Caco-2 (cell line): ENCODE measurements at regions not wholly inside any gene's neighbourhood (a gene's known extent, or its start where the extent isn't known, plus 50 kb on each side); places are given as distances from the start of the nearest gene placed in this dataset.

Source experiments
- BruUV-seq: library from RNA; stranded (reverse); fragments of 400-500 nt; replicated peaks from 2 replicates; lab custom pipeline; 2021; lab: Mats Ljungman, UMichigan
- CTCF ChIA-PET: fragments of 300-600 bp; sonication (Branson Sonifier 250); formaldehyde crosslinking; loops from one replicate; lab custom pipeline; 2022; ENCODE audit warnings: antibody characterized with exemption; lab: Charles Lee
- POLR2A ChIA-PET: fragments of 300-600 bp; sonication (Branson Sonifier 250); formaldehyde crosslinking; loops from one replicate; lab custom pipeline; 2022; ENCODE audit warnings: antibody characterized with exemption; lab: Charles Lee
- DNase-seq, 2 experiments: peaks; one replicate each; pipeline versions ENCODE4 v3.0.0 to v3.0.0-alpha.2; 2020 to 2022
- H3K27me3 ChIP-seq: replicated peaks from 2 replicates; pipeline ENCODE4 v1.6.0; 2011; ENCODE audit warnings: low read length; ENCODE audit not compliant: control insufficient read depth, insufficient read depth
- H3K36me3 ChIP-seq: 2 replicates; pipeline ENCODE4 v1.5.1; 2011; ENCODE audit warnings: low read length; ENCODE audit not compliant: control insufficient read depth, insufficient read depth
- H3K4me1 ChIP-seq: fragments of 250-450 bp; sonication (Bioruptor Pico); 2 replicates; pipeline ENCODE4 v1.5.1; 2020; ENCODE audit warnings: mild to moderate bottlenecking
- H3K4me3 ChIP-seq: 2 replicates; pipeline ENCODE4 v1.5.1; 2011; ENCODE audit warnings: low read depth, mild to moderate bottlenecking, control low read depth, low read length
- H3K9me3 ChIP-seq: fragments of 250-450 bp; sonication (Bioruptor Pico); 2 replicates; pipeline ENCODE4 v1.5.1; 2020; ENCODE audit warnings: mild to moderate bottlenecking, moderate library complexity
- H3K27ac Mint-ChIP-seq: one replicate; pipeline ENCODE4 v1.8.0; 2022; ENCODE audit warnings: mixed read lengths; ENCODE audit not compliant: unreplicated experiment
- H3K27me3 Mint-ChIP-seq: one replicate; pipeline ENCODE4 v1.8.0; 2022; ENCODE audit warnings: mixed read lengths; ENCODE audit not compliant: insufficient read depth, unreplicated experiment
- H3K36me3 Mint-ChIP-seq: one replicate; pipeline ENCODE4 v1.8.0; 2022; ENCODE audit warnings: mild to moderate bottlenecking, mixed read lengths; ENCODE audit not compliant: insufficient read depth, unreplicated experiment
- H3K4me1 Mint-ChIP-seq: one replicate; pipeline ENCODE4 v1.8.0; 2022; ENCODE audit warnings: low read depth, mixed read lengths; ENCODE audit not compliant: unreplicated experiment
- H3K4me3 Mint-ChIP-seq: one replicate; pipeline ENCODE4 v1.8.0; 2022; ENCODE audit warnings: mild to moderate bottlenecking, moderate library complexity, mixed read lengths; ENCODE audit not compliant: unreplicated experiment
- H3K9me3 Mint-ChIP-seq: one replicate; pipeline ENCODE4 v1.8.0; 2022; ENCODE audit warnings: mixed read lengths; ENCODE audit not compliant: unreplicated experiment
- intact Hi-C: fragments of 100-400 bp; cut with micrococcal nuclease; formaldehyde crosslinking; loops from one replicate; pipeline ENCODE4 v1.10.0; 2022; ENCODE audit not compliant: unreplicated experiment
- TF ChIP-seq, protein P1 (sequence below), 2 experiments: fragments of 200-600 bp in 1 of 2; IDR thresholded peaks; 1 replicate in 1 of 2; 2 replicates in 1 of 2; pipeline versions ENCODE4 v1.5.1 to v1.8.0; 2011 to 2022; ENCODE audit warnings: antibody characterized with exemption in 1 of 2, control low read depth in 1 of 2, inconsistent platforms in 1 of 2, low read depth in 1 of 2, low read length in 1 of 2, mild to moderate bottlenecking in 1 of 2, moderate library complexity in 1 of 2; ENCODE audit not compliant: insufficient read depth in 1 of 2, severe bottlenecking in 1 of 2, unreplicated experiment in 1 of 2

DNA sequence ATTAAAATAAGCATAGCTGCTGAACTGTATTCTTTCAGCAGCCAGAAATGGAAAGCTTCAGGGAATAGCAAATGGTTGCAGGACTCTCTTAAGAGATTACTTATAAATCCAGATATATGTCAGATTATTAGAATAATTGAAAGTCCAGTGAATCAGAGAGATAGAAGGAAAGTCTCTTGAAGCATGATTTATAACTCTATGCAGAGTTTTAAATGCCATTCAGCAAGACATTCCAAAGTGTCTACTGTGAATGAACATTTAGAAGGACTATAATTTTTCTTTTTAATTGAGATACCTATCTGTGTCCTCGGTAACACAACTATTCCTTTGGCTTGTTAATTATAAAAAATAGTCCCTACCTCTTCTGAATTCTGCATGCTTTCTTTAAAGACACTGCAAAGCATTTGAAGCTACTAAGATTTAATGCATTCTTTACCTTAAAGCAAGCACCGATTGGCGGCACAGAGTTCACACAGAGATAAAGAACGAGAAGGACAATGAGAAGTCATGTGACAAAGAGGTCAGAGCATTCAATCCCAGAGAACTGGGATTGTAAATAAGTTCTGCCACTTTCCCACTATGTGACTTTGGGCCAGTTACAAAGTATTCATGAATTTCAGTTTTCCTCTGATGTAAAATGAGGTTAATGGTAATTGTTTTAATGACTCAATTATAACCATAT is 371.0 kb upstream of the ATP2B1 start:
- CTCF ChIA-PET: no interaction called here
- no peak overlapping the region for H3K27ac Mint-ChIP-seq
- no peak overlapping the region for H3K4me3 Mint-ChIP-seq
- peaks cover 7% of the 10 kb centered on the region for H3K9me3 Mint-ChIP-seq
- POLR2A ChIA-PET: no interaction called here
- intact Hi-C loops: no loop called here
- no peak for DNase-seq
- H3K36me3 ChIP-seq: no peaks in the 10 kb centered on the region
- H3K4me1 ChIP-seq: peaks cover 5% of the 10 kb centered on the region; the same call in 1 of the 2 replicates
- no peak overlapping the region for H3K4me3 ChIP-seq
- no peaks in the 10 kb centered on the region for H3K27me3 Mint-ChIP-seq
- no TSS peak for BruUV-seq
- no peaks in the 10 kb centered on the region for H3K27me3 ChIP-seq
- H3K4me1 Mint-ChIP-seq: peaks cover 5% of the 10 kb centered on the region
- TF ChIP-seq, protein P1, sequence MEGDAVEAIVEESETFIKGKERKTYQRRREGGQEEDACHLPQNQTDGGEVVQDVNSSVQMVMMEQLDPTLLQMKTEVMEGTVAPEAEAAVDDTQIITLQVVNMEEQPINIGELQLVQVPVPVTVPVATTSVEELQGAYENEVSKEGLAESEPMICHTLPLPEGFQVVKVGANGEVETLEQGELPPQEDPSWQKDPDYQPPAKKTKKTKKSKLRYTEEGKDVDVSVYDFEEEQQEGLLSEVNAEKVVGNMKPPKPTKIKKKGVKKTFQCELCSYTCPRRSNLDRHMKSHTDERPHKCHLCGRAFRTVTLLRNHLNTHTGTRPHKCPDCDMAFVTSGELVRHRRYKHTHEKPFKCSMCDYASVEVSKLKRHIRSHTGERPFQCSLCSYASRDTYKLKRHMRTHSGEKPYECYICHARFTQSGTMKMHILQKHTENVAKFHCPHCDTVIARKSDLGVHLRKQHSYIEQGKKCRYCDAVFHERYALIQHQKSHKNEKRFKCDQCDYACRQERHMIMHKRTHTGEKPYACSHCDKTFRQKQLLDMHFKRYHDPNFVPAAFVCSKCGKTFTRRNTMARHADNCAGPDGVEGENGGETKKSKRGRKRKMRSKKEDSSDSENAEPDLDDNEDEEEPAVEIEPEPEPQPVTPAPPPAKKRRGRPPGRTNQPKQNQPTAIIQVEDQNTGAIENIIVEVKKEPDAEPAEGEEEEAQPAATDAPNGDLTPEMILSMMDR (IDR thresholded peaks at IDR 0.05; ENCODE audit: insufficient read depth in 1 of 2, low read depth in 1 of 2, low read length in 1 of 2, severe bottlenecking in 1 of 2, unreplicated experiment in 1 of 2): no peak
- no peaks in the 10 kb centered on the region for H3K36me3 Mint-ChIP-seq
- H3K9me3 ChIP-seq: no peaks in the 10 kb centered on the region

DNA sequence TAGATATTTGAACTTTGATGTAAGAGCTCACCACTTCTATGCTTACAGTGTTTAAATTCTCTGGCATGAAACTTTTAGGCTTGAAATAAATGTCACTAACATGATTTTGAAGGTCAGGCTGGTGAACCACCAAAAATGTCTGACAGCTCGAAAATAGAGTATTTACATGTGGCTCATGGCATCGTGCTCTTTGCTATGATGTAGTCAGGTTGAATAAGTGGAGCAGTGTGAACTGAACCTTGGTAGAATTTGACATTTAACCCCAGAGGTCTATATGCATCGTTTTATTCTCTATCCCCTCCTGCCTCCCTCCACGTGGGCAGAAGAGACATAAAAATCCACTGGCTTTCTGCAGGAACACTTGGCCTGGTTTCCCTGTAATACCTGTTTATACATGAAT is 369.7 kb upstream of the ATP2B1 start:
- POLR2A ChIA-PET: no interaction called here
- no peaks in the 10 kb centered on the region for H3K9me3 ChIP-seq
- Mint-ChIP-seq H3K9me3 (peaks cover 5% of the 10 kb centered on the region), H3K4me1 (no peaks in the 10 kb centered on the region), H3K27me3 (no peaks in the 10 kb centered on the region), H3K27ac (no peak overlapping the region), H3K4me3 (no peak overlapping the region), H3K36me3 (no peaks in the 10 kb centered on the region)
- no TSS peak for BruUV-seq
- TF ChIP-seq, protein P1 (IDR thresholded peaks at IDR 0.05; ENCODE audit: insufficient read depth in 1 of 2, low read depth in 1 of 2, low read length in 1 of 2, severe bottlenecking in 1 of 2, unreplicated experiment in 1 of 2): no peak
- intact Hi-C loops: no loop called here
- no peak for DNase-seq
- CTCF ChIA-PET: no interaction called here
- no peak overlapping the region for H3K4me3 ChIP-seq
- no peaks in the 10 kb centered on the region for H3K36me3 ChIP-seq
- no peaks in the 10 kb centered on the region for H3K27me3 ChIP-seq
- peaks cover 5% of the 10 kb centered on the region; the same call in 1 of the 2 replicates for H3K4me1 ChIP-seq

DNA sequence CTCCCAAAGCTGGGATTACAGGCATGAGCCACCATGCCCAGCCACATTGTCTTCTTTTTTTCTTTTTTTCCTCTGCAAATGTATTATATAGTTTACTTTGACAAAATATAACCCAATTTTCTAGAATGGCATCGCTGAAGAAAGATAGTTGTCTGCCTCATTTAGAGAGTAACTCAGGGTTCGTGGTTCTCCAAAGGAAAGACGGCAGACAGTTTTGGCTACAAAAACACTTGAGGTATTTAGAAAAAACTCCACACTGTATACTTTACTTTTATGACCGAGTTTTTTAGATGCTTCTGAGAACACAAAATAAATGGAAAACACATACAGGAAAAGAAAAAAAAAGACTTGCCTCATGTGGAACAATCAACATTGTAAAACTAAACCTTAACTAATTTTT is 369.1 kb upstream of the ATP2B1 start:
- intact Hi-C loops: no loop called here
- H3K9me3 Mint-ChIP-seq: peaks cover 10% of the 10 kb centered on the region
- no TSS peak for BruUV-seq
- H3K27me3 Mint-ChIP-seq: no peaks in the 10 kb centered on the region
- H3K27me3 ChIP-seq: no peaks in the 10 kb centered on the region
- H3K4me3 Mint-ChIP-seq: no peak overlapping the region
- CTCF ChIA-PET: no interaction called here
- POLR2A ChIA-PET: no interaction called here
- H3K27ac Mint-ChIP-seq: no peak overlapping the region
- no peaks in the 10 kb centered on the region for H3K36me3 Mint-ChIP-seq
- peaks cover 5% of the 10 kb centered on the region; the same call in 1 of the 2 replicates for H3K4me1 ChIP-seq
- TF ChIP-seq, protein P1 (IDR thresholded peaks at IDR 0.05; ENCODE audit: insufficient read depth in 1 of 2, low read depth in 1 of 2, low read length in 1 of 2, severe bottlenecking in 1 of 2, unreplicated experiment in 1 of 2): no peak
- no peaks in the 10 kb centered on the region for H3K36me3 ChIP-seq
- DNase-seq: no peak
- H3K4me3 ChIP-seq: no peak overlapping the region
- H3K4me1 Mint-ChIP-seq: no peaks in the 10 kb centered on the region
- no peaks in the 10 kb centered on the region for H3K9me3 ChIP-seq
